Vagina (tissue), 2 donors: ENCODE measurements at regions not wholly inside any gene's neighbourhood (a gene's known extent, or its start where the extent isn't known, plus 50 kb on each side); places are given as distances from the start of the nearest gene placed in this dataset.

Source experiments
- POLR2A ChIP-seq, 2 donors: fragments of 450-650 bp; IDR thresholded peaks; one replicate each; pipeline ENCODE4 v1.6.1; 2017; ENCODE audit warnings: antibody characterized with exemption in 2 of 2, mild to moderate bottlenecking in 2 of 2, moderate library complexity in 2 of 2
- POLR2AphosphoS5 ChIP-seq, 2 donors: sonication (generic); formaldehyde crosslinking; IDR thresholded peaks; one replicate each; pipeline ENCODE4 v1.9.0; 2017; ENCODE audit warnings: antibody characterized with exemption in 2 of 2, mild to moderate bottlenecking in 2 of 2, low read depth in 1 of 2; ENCODE audit not compliant: insufficient read depth in 1 of 2

DNA sequence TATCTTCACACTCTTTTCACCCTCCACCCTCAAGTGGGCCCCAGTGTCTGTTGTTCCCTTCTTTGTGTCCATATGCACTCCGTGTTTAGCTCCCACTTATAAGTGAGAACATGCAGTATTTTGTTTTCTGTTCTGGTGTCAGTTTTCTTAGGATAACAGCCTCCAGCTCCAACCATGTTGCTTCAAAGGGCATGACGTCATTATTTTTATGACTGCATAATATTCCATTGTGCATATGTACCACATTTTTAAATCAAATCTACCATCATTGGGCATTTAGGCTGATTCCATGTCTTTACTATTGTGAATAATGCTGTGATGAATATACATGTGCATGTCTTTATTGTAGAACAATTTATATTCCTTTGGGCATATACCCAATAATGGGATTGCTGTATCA, 140.3 kb downstream of the LYPLAL1 start:
- TF ChIP-seq POLR2A (IDR thresholded peaks at IDR 0.05) (no peak), POLR2AphosphoS5 (IDR thresholded peaks at IDR 0.05; ENCODE audit: insufficient read depth in 1 of 2, low read depth in 1 of 2) (no peak)
